MM.1S (cell line): ENCODE measurements at regions not wholly inside any gene's neighbourhood (a gene's known extent, or its start where the extent isn't known, plus 50 kb on each side); places are given as distances from the start of the nearest gene placed in this dataset.
A peak's percentile ranks its signal among the peaks of the same experiment; 100 is the strongest.

Experiments used
- CTCF ChIP-seq: fragments of 300-600 bp; sonication (generic); IDR thresholded peaks from 2 replicates; pipeline ENCODE4 v1.5.1; 2016; ENCODE audit warnings: antibody characterized with exemption, low read length, mixed read lengths
- EZH2 ChIP-seq: fragments of 300-600 bp; sonication (generic); optimal IDR thresholded peaks from 2 replicates; pipeline ENCODE3; 2017; ENCODE audit warnings: low read depth, mild to moderate bottlenecking, antibody characterized with exemption, low read length, mixed read lengths
- EZH2phosphoT487 ChIP-seq: fragments of 300-600 bp; sonication (generic); IDR thresholded peaks from 2 replicates; pipeline ENCODE4 v1.6.1; 2018; ENCODE audit warnings: antibody characterized with exemption, low read length

GRCh38 chr7:49099587-49100326, 175.4 kb downstream of the CDC14C start:
- TF ChIP-seq CTCF: peak; percentile 27; the same call in 1 of the 2 replicates
- TF ChIP-seq EZH2: no peak
- no peak for TF ChIP-seq EZH2phosphoT487
